ENCODE measurements at regions not wholly inside any gene's neighbourhood (a gene's known extent, or its start where the extent isn't known, plus 50 kb on each side); places are given as distances from the start of the nearest gene placed in this dataset.

DNA sequence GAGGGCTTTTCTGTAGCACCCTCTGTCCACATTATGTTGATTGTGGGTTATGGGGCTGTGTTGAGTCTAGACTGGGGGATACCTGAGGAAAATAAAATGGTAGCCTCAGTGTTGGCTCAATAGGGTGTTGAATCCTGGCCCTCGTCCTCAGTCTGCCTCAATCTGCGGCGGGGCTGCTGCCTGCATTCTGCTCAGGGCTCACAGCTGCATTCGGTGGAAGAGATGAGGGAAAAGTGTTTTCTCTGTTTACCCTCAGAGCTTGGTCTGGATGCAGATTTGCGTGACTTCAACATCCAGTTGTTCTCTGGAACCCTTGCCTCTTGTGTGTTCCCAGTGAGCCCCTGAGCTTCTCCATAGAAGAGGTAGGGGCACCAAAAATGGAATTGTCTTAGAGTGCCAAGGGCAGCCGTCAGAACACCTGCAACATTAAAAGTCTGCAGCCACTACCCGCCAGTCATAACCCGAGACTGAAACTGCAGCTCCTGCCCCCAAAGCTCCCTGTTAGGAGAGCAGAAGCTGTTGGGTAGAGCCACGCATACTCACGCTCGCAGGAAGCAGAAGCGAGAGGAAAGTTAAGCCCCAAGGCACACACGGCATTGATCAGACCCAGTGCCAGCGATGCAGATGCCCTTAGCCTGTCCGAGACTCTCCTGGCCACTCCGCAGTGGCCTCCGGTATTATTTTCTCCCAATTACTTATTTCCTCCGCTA is 215.3 kb upstream of the C1orf174 start:
- intact Hi-C loops (cut with micrococcal nuclease), result no loop called here
- peaks cover 19% of the 10 kb centered on the region for H3K9me3 ChIP-seq (replicated peaks)
- no peak overlapping the region for H3K27ac ChIP-seq (replicated peaks)
- peaks cover 81% of the 10 kb centered on the region for H3K27me3 ChIP-seq (ENCODE audit: low read depth)
- H3K36me3 ChIP-seq, result no peaks in the 10 kb centered on the region
- no peaks in the 10 kb centered on the region for H3K4me1 ChIP-seq
- no peak overlapping the region for H3K4me3 ChIP-seq
- DNase-seq, result no peak
- no peak for TF ChIP-seq CTCF (IDR thresholded peaks at IDR 0.05; ENCODE audit: borderline replicate concordance)

- Histone ChIP-seq H3K4me3 (no peak overlapping the region), H3K27ac (replicated peaks) (no peak overlapping the region), H3K27me3 (ENCODE audit: low read depth) (peaks cover 85% of the 10 kb centered on the region), H3K36me3 (no peaks in the 10 kb centered on the region), H3K9me3 (replicated peaks) (peaks cover 19% of the 10 kb centered on the region), H3K4me1 (no peaks in the 10 kb centered on the region)
- DNase-seq, result no peak
- TF ChIP-seq CTCF (IDR thresholded peaks at IDR 0.05; ENCODE audit: borderline replicate concordance), result no peak
- intact Hi-C loops (cut with micrococcal nuclease), result no loop called here
These were observed 217.1 kb upstream of the C1orf174 start for GRCh38 chr1:4117196-4117595.

DNA sequence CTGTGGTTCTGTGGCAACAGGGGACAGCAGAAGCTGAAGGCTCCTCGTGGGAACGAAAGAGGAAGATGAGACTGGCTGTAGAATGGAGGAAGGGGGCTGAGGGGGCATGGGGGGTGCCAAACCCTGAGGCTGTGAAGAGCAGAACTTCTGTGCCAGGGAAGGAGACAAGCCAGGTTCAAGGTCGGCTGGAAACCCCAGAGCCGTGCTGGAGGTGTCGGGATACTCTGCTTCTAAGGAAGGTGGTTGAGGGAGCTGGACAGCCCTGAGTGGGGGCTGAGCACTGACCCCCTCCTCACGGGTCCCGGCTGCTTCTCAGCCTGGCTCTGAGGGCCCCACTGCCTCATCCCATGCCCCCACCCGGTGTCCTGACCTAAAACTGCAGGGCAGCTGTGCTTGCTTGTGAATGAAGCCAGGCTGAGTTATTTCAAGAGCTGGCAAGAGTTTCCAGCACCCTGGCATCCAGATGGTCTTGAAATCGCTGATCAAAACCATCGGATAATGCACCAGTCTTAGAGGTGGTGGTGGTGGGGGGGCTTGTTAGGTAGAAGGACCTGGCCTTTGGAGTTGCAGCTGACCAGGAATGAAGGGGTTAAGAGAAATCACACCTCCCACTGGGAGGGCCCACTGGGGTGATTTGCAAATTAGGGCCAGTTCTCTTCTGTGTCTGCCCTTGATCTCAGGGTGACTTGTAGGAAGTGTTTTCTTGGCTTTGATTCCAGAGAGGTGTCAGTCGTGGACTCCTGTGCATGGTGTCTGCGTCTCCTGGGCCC is 218.9 kb upstream of the C1orf174 start:
- H3K9me3 ChIP-seq (replicated peaks), result peaks cover 7% of the 10 kb centered on the region
- intact Hi-C loops (cut with micrococcal nuclease), result no loop called here
- TF ChIP-seq CTCF (IDR thresholded peaks at IDR 0.05; ENCODE audit: borderline replicate concordance), result no peak
- H3K4me1 ChIP-seq, result no peaks in the 10 kb centered on the region
- H3K27ac ChIP-seq (replicated peaks), result no peak overlapping the region
- H3K36me3 ChIP-seq, result no peaks in the 10 kb centered on the region
- DNase-seq, result no peak
- H3K4me3 ChIP-seq, result no peak overlapping the region
- H3K27me3 ChIP-seq (ENCODE audit: low read depth), result peaks cover 84% of the 10 kb centered on the region

DNA sequence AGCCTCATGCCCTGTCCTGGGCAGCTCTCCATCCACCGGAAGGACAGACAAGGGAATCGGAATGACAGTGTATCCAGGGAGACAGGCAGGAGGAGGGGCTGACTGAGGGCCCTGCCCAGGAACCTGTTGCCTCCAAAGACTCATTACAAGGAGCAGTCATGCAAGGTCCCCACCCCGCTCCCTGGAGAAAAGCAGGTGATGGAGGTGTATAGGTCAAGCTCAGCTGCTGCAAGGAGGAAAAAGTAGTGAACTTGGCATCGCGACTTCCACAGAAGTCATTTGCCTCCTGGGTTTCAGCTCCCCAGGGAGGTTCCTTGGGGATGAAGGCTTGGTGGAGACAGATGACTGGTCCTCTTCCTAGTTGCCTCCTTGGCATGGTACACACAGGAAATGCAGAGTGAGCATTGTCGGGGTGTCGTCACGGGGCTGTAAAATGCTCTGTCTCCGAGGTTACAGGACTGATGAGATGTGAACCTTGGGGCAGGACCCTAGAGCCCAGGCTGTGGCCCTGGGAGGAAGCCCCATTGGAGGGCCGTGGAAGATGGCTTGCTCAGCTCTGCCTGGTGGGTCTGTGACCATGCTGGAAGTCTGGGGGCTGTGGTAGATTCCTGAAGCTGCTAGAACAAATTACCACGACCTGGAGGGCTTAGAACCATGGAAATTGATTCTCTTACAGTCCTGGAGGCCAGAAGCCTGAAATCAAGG is 219.6 kb upstream of the C1orf174 start:
- no peak for TF ChIP-seq CTCF (IDR thresholded peaks at IDR 0.05; ENCODE audit: borderline replicate concordance)
- DNase-seq, result no peak
- intact Hi-C loops (cut with micrococcal nuclease), result no loop called here
- H3K27ac ChIP-seq (replicated peaks), result no peak overlapping the region
- H3K4me1 ChIP-seq, result no peaks in the 10 kb centered on the region
- no peaks in the 10 kb centered on the region for H3K9me3 ChIP-seq (replicated peaks)
- H3K4me3 ChIP-seq, result no peak overlapping the region
- H3K36me3 ChIP-seq, result no peaks in the 10 kb centered on the region
- peaks cover 86% of the 10 kb centered on the region for H3K27me3 ChIP-seq (ENCODE audit: low read depth)

DNA sequence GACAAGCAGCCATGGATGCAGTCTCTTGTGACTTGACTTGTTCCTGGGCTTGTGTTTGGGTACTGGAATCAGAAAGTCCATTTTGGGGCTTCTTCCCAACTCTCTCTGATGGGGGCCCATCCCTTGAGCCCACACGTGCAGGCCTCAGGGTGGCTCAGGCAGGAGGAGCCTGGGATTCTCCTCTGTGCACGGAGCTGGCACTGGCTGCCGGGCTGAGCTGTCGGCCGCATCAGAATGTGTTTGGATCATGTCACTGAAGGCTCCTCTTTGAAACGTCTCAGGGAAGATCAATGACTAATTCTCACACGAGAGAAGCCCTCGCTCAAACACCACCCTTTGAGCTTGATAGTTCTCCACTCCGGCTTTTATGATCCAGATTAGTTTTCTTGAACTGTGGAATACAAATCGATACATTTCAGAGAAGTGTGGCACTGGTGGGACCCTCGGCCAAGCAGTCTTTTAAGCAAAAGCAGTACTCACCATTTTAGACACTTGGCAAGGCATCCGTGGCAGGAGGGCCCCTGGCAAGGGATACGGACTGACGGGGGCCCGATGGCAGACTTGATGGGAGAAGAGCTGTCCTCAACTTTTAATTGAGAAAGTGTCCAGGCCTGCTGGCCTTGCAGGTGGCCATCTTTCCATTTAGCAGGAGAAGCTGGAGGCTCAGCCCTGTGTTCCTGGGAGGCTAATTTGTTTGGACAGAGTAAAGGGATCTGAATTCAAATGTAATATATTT is 220.7 kb upstream of the C1orf174 start:
- Histone ChIP-seq H3K9me3 (replicated peaks) (no peaks in the 10 kb centered on the region), H3K4me1 (no peaks in the 10 kb centered on the region), H3K27ac (replicated peaks) (no peak overlapping the region), H3K27me3 (ENCODE audit: low read depth) (peaks cover 82% of the 10 kb centered on the region), H3K4me3 (no peak overlapping the region), H3K36me3 (no peaks in the 10 kb centered on the region)
- intact Hi-C loops (cut with micrococcal nuclease), result no loop called here
- no peak for TF ChIP-seq CTCF (IDR thresholded peaks at IDR 0.05; ENCODE audit: borderline replicate concordance)
- DNase-seq, result no peak

Measured in left ventricle myocardium inferior (tissue), 1 donor.